T-helper 17 cell (primary cell): ENCODE measurements at regions not wholly inside any gene's neighbourhood (a gene's known extent, or its start where the extent isn't known, plus 50 kb on each side); places are given as distances from the start of the nearest gene placed in this dataset.
A peak's percentile ranks its signal among the peaks of the same experiment; 100 is the strongest.
"Not testable (repeated sequence)": the region's sequence is repeated elsewhere in the genome, so short reads cannot be mapped to it uniquely, and the experiment has no call there.

Source experiments
- ATAC-seq: fragments of 150-1000 bp; cut with Tn5 transposase; 2 replicates; pipeline ENCODE4 v1.10.0; 2021; ENCODE audit warnings: mild to moderate bottlenecking, moderate library complexity
- DNase-seq, 3 donors: peaks; one replicate each; pipeline versions ENCODE4 v3.0.0 to v3.0.0-alpha.2; 2020 to 2021
- H3K9me3 ChIP-seq: one replicate; pipeline ENCODE4 v1.7.0; 2013; ENCODE audit warnings: low read length, mild to moderate bottlenecking; ENCODE audit not compliant: control insufficient read depth, poor library complexity, severe bottlenecking
- H3K27ac Mint-ChIP-seq: one replicate; pipeline ENCODE4 v1.8.0; 2022; ENCODE audit warnings: mild to moderate bottlenecking, moderate library complexity, mixed read lengths
- H3K27me3 Mint-ChIP-seq: one replicate; pipeline ENCODE4 v1.8.0; 2022; ENCODE audit warnings: mixed read lengths
- H3K36me3 Mint-ChIP-seq: one replicate; pipeline ENCODE4 v1.8.0; 2022; ENCODE audit warnings: low read depth, mixed read lengths
- H3K4me1 Mint-ChIP-seq: one replicate; pipeline ENCODE4 v1.8.0; 2022; ENCODE audit warnings: mild to moderate bottlenecking, mixed read lengths
- H3K4me3 Mint-ChIP-seq: one replicate; pipeline ENCODE4 v1.8.0; 2022; ENCODE audit warnings: mild to moderate bottlenecking, moderate library complexity, mixed read lengths

DNA sequence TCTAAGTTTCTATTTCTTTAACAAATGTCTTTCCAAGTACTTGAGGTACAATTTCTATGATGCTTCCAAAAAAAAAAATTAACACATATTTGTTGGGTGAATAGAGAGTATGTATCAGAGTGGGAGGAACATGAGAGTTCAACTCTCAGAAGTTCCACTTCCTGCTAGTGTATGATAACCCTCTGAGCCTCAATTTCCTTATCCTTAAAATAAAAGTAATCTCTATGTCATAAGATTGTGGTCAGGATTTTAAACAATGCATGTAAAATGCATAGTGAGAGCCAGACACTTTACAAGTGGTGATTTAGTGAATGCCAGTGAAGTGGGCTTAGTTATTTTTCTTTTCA is 270.3 kb upstream of the AMIGO2 start:
- Mint-ChIP-seq H3K36me3 (peaks cover 3% of the 10 kb centered on the region), H3K4me1 (peaks cover 17% of the 10 kb centered on the region), H3K27ac (peak overlapping the region; percentile 81), H3K27me3 (no peaks in the 10 kb centered on the region), H3K4me3 (no peak overlapping the region)
- ATAC-seq (peak; percentile 44), DNase-seq (no peak)
- H3K9me3 ChIP-seq: no peaks in the 10 kb centered on the region

DNA sequence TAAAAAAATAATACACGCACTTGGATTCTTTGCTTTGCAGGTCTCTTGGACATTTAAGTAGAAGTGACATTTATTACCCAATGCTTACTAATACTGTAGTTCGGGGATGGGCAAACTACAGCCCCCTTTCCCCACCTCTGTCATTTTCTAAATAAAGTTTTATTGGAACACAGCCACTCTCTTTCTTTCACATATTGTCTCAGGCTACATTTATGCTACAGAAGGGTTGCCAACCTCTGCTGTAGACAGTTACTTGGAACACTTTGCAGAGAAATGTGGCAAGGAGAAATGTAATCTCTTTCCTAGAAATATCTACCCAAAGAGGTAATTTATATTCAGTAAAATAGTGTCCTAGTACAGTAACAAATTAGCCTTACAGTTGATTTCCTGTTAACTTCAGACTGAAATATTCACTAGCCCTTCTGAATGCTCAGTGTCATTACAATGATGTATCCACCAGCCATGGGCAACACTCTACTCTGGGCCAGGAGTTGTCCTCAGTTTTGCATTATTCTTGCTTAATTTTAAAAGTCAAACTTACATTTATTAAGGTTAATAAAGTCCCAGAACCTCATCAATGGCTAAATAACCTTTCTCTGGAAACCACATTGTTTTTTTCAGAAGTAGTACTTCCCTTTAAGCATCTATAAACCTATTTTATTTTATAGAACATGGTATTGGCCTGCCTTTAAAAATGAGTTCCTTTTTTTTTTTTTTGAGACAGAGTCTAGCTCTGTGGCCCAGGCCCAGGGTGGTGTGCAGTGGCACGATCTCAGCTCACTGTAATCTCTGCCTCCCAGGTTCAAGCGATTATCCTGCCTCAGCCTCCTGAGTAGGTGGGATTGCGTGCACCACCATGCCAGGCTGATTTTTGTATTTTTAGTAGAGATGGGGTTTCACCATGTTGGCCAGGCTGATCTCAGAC is 269.6 kb upstream of the AMIGO2 start:
- no peak for DNase-seq
- ATAC-seq: no peak
- Mint-ChIP-seq H3K27ac (peak overlapping the region; percentile 81), H3K27me3 (no peaks in the 10 kb centered on the region), H3K4me3 (peak overlapping the region; percentile 25), H3K4me1 (peaks cover 17% of the 10 kb centered on the region), H3K36me3 (peaks cover 3% of the 10 kb centered on the region)
- H3K9me3 ChIP-seq: no peaks in the 10 kb centered on the region

- ATAC-seq (no peak), DNase-seq (no peak)
- H3K9me3 ChIP-seq: no peaks in the 10 kb centered on the region
- Mint-ChIP-seq H3K27me3 (no peaks in the 10 kb centered on the region), H3K4me1 (peaks cover 17% of the 10 kb centered on the region), H3K36me3 (no peaks in the 10 kb centered on the region), H3K27ac (no peak overlapping the region), H3K4me3 (no peak overlapping the region)
Observed at GRCh38 chr12:47348206-47348605, 268.4 kb upstream of the AMIGO2 start.

- DNase-seq (no peak), ATAC-seq (no peak)
- H3K9me3 ChIP-seq: no peaks in the 10 kb centered on the region
- Mint-ChIP-seq H3K27me3 (no peaks in the 10 kb centered on the region), H3K36me3 (no peaks in the 10 kb centered on the region), H3K4me1 (peaks cover 15% of the 10 kb centered on the region), H3K4me3 (no peak overlapping the region), H3K27ac (peak overlapping the region; percentile 21)
Observed at GRCh38 chr12:47346251-47347019, 266.7 kb upstream of the AMIGO2 start.

DNA sequence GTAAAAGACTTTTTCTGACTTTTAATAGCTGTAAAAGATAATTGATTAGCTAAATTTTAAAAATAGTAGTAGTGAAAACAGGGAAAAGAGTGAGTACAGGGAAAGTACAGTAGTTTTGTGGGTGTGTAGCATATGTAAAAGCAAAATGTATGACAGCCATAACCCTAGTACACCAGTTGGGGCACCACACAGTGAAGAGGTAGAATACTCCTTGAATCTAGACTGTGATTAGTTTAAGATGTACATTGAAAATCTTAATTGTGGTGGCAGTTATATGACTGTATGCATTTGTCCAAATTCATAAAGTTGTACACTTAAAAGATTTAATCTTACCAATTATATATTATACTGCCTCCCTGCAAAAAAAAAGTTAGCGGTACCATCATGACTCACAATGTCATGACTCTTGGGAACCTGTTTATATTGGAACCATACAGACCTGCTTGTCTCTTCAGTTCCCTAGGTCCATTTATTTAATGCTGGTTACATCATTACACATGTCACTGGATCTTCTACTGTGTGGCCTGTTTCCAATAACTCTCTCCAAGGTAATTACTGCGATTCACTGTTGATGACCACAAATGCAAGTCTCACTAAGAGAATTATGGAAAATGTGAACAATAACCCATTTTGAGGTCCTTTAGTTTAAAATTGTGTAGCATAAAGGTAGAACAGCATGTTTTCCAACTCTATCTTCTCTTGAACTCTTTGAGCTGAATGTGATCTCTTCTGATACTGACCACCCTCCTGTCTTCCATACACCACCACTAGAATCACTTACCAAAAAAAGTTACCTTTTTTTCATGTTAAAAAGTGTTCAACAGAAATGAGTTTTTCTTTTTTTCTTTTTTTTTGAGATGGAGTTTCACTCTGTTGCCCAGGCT is 264.2 kb upstream of the AMIGO2 start:
- Mint-ChIP-seq H3K27ac (no peak overlapping the region), H3K36me3 (no peaks in the 10 kb centered on the region), H3K4me1 (peaks cover 2% of the 10 kb centered on the region), H3K4me3 (no peak overlapping the region), H3K27me3 (no peaks in the 10 kb centered on the region)
- ATAC-seq (no peak), DNase-seq (no peak)
- H3K9me3 ChIP-seq: no peaks in the 10 kb centered on the region

- Mint-ChIP-seq H3K4me3 (no peak overlapping the region), H3K36me3 (no peaks in the 10 kb centered on the region), H3K4me1 (peaks cover 2% of the 10 kb centered on the region), H3K27ac (no peak overlapping the region), H3K27me3 (no peaks in the 10 kb centered on the region)
- DNase-seq (no peak), ATAC-seq (no peak)
- H3K9me3 ChIP-seq: peaks cover 3% of the 10 kb centered on the region
Observed at GRCh38 chr12:47340411-47341015, 260.8 kb upstream of the AMIGO2 start.

GRCh38 chr12:47337581-47337980 is 257.8 kb upstream of the AMIGO2 start:
- H3K4me3 Mint-ChIP-seq: no peak overlapping the region

DNA sequence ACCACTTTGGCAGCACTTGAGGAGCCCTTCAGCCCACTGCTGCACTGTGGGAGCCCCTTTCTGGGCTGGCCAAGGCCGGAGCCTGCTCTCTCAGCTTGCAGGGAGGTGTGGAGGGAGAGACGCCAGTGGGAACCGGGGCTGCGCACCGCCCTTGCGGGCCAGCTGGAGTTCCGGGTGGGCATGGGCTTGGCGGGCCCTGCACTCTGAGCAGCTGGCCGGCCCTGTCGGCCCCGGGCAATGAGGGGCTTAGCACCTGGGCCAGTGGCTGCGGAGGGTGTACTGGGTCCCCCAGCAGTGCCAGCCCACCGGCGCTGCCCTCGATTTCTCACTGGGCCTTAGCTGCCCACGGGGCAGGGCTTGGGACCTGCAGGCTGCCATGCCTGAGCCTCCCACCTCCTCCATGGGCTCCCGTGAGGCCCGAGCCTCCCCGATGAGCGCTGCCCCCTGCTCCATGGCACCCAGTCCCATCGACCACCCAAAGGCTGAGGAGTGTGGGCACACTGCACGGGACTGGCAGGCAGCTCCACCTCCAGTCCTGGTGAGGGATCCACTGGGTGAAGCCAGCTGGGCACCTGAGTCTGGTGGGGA is 253.6 kb upstream of the AMIGO2 start:
- not testable (repeated sequence) for H3K4me3 Mint-ChIP-seq, H3K27ac Mint-ChIP-seq, DNase-seq, H3K27me3 Mint-ChIP-seq, H3K36me3 Mint-ChIP-seq, ATAC-seq, H3K9me3 ChIP-seq
- peaks cover 11% of the 10 kb centered on the region for H3K4me1 Mint-ChIP-seq

More at GRCh38 chr12:47337581-47337980, 257.8 kb upstream of the AMIGO2 start:
- DNase-seq: no peak
- H3K27ac Mint-ChIP-seq: no peak overlapping the region
- H3K27me3 Mint-ChIP-seq: no peaks in the 10 kb centered on the region
- no peaks in the 10 kb centered on the region for H3K4me1 Mint-ChIP-seq
- peaks cover 3% of the 10 kb centered on the region for H3K9me3 ChIP-seq
- no peaks in the 10 kb centered on the region for H3K36me3 Mint-ChIP-seq
- no peak for ATAC-seq

DNA sequence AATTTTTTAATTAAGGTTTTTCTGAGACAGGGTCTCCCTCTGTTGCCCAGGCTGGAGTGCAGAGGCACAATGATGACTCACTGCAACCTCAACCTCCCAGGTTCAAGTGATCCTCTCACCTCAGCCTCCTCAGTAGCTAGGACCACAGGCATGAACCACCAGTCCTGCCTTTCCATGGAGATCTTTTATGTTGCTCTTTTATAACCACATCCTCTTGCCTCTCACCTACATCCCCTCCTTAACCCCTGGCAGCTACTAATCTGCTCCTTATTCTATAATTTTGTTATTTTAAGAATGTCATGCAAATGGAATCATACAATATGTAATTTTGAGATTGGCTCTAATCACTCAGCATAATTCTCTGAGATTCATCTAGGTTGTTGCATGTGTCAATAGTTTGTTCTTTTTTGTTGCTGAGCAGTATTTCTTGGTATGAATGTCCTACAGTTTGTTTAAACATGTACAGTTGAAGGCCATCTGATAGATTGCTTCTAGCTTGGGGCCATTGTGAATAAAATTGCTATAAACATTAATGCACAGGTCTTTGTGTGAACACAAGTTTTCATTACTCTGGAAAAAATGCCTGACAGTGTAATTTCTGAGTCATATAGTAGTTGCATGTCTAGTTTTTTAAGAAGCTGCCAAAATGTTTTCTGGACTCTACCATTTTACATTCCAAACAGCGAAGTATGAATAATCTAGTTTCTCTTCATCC is 249.2 kb upstream of the AMIGO2 start:
- H3K4me1 Mint-ChIP-seq: peaks cover 21% of the 10 kb centered on the region
- peak overlapping the region; percentile 43 for H3K27ac Mint-ChIP-seq
- H3K9me3 ChIP-seq: no peaks in the 10 kb centered on the region
- no peaks in the 10 kb centered on the region for H3K36me3 Mint-ChIP-seq
- H3K4me3 Mint-ChIP-seq: no peak overlapping the region
- ATAC-seq (no peak), DNase-seq (no peak)
- no peaks in the 10 kb centered on the region for H3K27me3 Mint-ChIP-seq

GRCh38 chr12:47326190-47326589 is 246.4 kb upstream of the AMIGO2 start:
- Mint-ChIP-seq H3K4me1 (peaks cover 21% of the 10 kb centered on the region), H3K4me3 (no peak overlapping the region), H3K27ac (no peak overlapping the region), H3K27me3 (no peaks in the 10 kb centered on the region), H3K36me3 (no peaks in the 10 kb centered on the region)
- DNase-seq: no peak
- no peaks in the 10 kb centered on the region for H3K9me3 ChIP-seq
- no peak for ATAC-seq

- Mint-ChIP-seq H3K36me3 (no peaks in the 10 kb centered on the region), H3K27me3 (no peaks in the 10 kb centered on the region), H3K4me3 (no peak overlapping the region), H3K27ac (no peak overlapping the region), H3K4me1 (peaks cover 15% of the 10 kb centered on the region)
- DNase-seq (no peak), ATAC-seq (no peak)
- no peaks in the 10 kb centered on the region for H3K9me3 ChIP-seq
Observed at GRCh38 chr12:47323802-47324201, 244.0 kb upstream of the AMIGO2 start.

DNA sequence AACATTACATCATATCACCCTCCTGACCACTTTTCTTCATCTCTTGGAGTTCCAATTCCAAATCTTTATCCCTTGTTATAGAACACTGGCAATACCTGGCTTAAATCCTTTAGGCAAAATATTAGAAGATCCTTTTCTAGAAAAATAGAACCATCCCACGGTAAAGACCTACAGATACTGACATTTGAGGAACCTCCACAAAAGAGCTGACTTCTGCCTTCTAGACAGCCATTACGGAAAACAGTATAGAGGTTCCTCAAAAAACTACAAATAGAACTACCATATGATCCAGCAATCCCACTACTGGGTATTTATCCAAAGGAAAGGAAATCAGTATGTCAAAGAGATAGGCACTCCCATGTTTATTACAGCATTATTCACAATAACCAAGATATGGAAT is 241.7 kb upstream of the AMIGO2 start:
- H3K9me3 ChIP-seq: no peaks in the 10 kb centered on the region
- Mint-ChIP-seq H3K27ac (no peak overlapping the region), H3K36me3 (no peaks in the 10 kb centered on the region), H3K4me1 (peaks cover 16% of the 10 kb centered on the region), H3K27me3 (no peaks in the 10 kb centered on the region), H3K4me3 (no peak overlapping the region)
- ATAC-seq (no peak), DNase-seq (no peak)
